ENCODE measurements at regions not wholly inside any gene's neighbourhood (a gene's known extent, or its start where the extent isn't known, plus 50 kb on each side); places are given as distances from the start of the nearest gene placed in this dataset.

- H3K4me1 ChIP-seq: no peaks in the 10 kb centered on the region
- no peak overlapping the region for H3K27ac ChIP-seq
- TF ChIP-seq CTCF (IDR thresholded peaks at IDR 0.05): no peak
- TF ChIP-seq POLR2A (IDR thresholded peaks at IDR 0.05): no peak
- 91 to 95% (median 93%) methylated on average over 3 of the region's 3 CpGs for WGBS, 4 donors
- no peak for DNase-seq
- H3K27me3 ChIP-seq: no peaks in the 10 kb centered on the region
- intact Hi-C loops (cut with DNase I): no loop called here
- H3K36me3 ChIP-seq: no peaks in the 10 kb centered on the region
- no peak overlapping the region for H3K4me3 ChIP-seq
- peaks cover 0 to 32% (median 15%) of the 10 kb centered on the region in 12 donors for H3K9me3 ChIP-seq
- ATAC-seq: no peak
These were observed 445.7 kb downstream of the CDH2 start for GRCh38 chr18:27731211-27731610.

- DNase-seq (no peak), ATAC-seq (no peak)
- TF ChIP-seq CTCF (IDR thresholded peaks at IDR 0.05): no peak
- no peak for TF ChIP-seq POLR2A (IDR thresholded peaks at IDR 0.05)
- no peaks in the 10 kb centered on the region for H3K36me3 ChIP-seq
- no peak overlapping the region for H3K27ac ChIP-seq
- no peak overlapping the region for H3K4me3 ChIP-seq
- no peaks in the 10 kb centered on the region for H3K4me1 ChIP-seq
- peaks cover 0 to 32% (median 15%) of the 10 kb centered on the region in 12 donors for H3K9me3 ChIP-seq
- intact Hi-C loops (cut with DNase I): no loop called here
- H3K27me3 ChIP-seq: no peaks in the 10 kb centered on the region
These were observed 448.3 kb downstream of the CDH2 start for GRCh38 chr18:27728659-27729058.

GRCh38 chr18:27724362-27724761 is 452.6 kb downstream of the CDH2 start:
- intact Hi-C loops (cut with DNase I): no loop called here
- ATAC-seq: no peak
- WGBS, 4 donors: 66 to 77% (median 71%) methylated on average over 2 of the region's 2 CpGs

GRCh38 chr18:27723168-27723567 is 453.8 kb downstream of the CDH2 start:
- no peak for ATAC-seq
- no peak for TF ChIP-seq POLR2A (IDR thresholded peaks at IDR 0.05)
- no peak for TF ChIP-seq CTCF (IDR thresholded peaks at IDR 0.05)
- intact Hi-C loops (cut with DNase I): loop anchor here in 1 of 10 donors (1.0 kb wide), 1 partner anchor 15 kb away; no protein-coding TSS in a partner anchor
- no peaks in the 10 kb centered on the region for H3K27me3 ChIP-seq
- DNase-seq: no peak
- no peak overlapping the region for H3K27ac ChIP-seq
- WGBS, 4 donors: 74 to 78% (median 76%) methylated on average over 1 of the region's 1 CpG
- no peak overlapping the region for H3K4me3 ChIP-seq
- peaks cover 0 to 12% (median 4%) of the 10 kb centered on the region in 12 donors for H3K9me3 ChIP-seq
- no peaks in the 10 kb centered on the region for H3K4me1 ChIP-seq
- no peaks in the 10 kb centered on the region for H3K36me3 ChIP-seq

More at GRCh38 chr18:27724362-27724761, 452.6 kb downstream of the CDH2 start:
- H3K4me1 ChIP-seq: no peaks in the 10 kb centered on the region
- no peaks in the 10 kb centered on the region for H3K27me3 ChIP-seq
- TF ChIP-seq CTCF (IDR thresholded peaks at IDR 0.05): no peak
- TF ChIP-seq POLR2A (IDR thresholded peaks at IDR 0.05): no peak
- no peak overlapping the region for H3K27ac ChIP-seq
- no peak overlapping the region for H3K4me3 ChIP-seq
- DNase-seq: no peak
- H3K36me3 ChIP-seq: no peaks in the 10 kb centered on the region
- peaks cover 0 to 24% (median 13%) of the 10 kb centered on the region in 12 donors for H3K9me3 ChIP-seq
